ENCODE measurements at regions not wholly inside any gene's neighbourhood (a gene's known extent, or its start where the extent isn't known, plus 50 kb on each side); places are given as distances from the start of the nearest gene placed in this dataset.

GRCh38 chr5:175579742-175580432 is 78.0 kb upstream of the HRH2 start:
- H3K9ac ChIP-seq (ENCODE audit: low read depth, low read length): no peak overlapping the region
- H3K27ac ChIP-seq (ENCODE audit: low read depth, low read length): no peak overlapping the region
- H3K4me1 ChIP-seq (ENCODE audit: control insufficient read depth, insufficient read depth, low read length): peaks cover 4% of the 10 kb centered on the region; the same call in 1 of the 2 replicates
- no peaks in the 10 kb centered on the region for H3K27me3 ChIP-seq (ENCODE audit: control insufficient read depth, insufficient read depth, low read length)
- H3K36me3 ChIP-seq (ENCODE audit: control insufficient read depth, insufficient read depth, low read length): no peaks in the 10 kb centered on the region
- H3K9me3 ChIP-seq (ENCODE audit: control insufficient read depth, insufficient read depth, low read length): no peaks in the 10 kb centered on the region
- H3K4me3 ChIP-seq (ENCODE audit: low read depth, low read length): no peak overlapping the region

- Histone ChIP-seq H3K4me3 (ENCODE audit: low read depth, low read length) (no peak overlapping the region), H3K36me3 (ENCODE audit: control insufficient read depth, insufficient read depth, low read length) (no peaks in the 10 kb centered on the region), H3K4me1 (ENCODE audit: control insufficient read depth, insufficient read depth, low read length) (peaks cover 5% of the 10 kb centered on the region; the same call in 1 of the 2 replicates), H3K27ac (ENCODE audit: low read depth, low read length) (no peak overlapping the region), H3K9ac (ENCODE audit: low read depth, low read length) (no peak overlapping the region), H3K27me3 (ENCODE audit: control insufficient read depth, insufficient read depth, low read length) (no peaks in the 10 kb centered on the region), H3K9me3 (ENCODE audit: control insufficient read depth, insufficient read depth, low read length) (peaks cover 7% of the 10 kb centered on the region)
These were observed 75.2 kb upstream of the HRH2 start for GRCh38 chr5:175582697-175583096.

- Histone ChIP-seq H3K9me3 (ENCODE audit: control insufficient read depth, insufficient read depth, low read length) (peaks cover 7% of the 10 kb centered on the region), H3K27ac (ENCODE audit: low read depth, low read length) (no peak overlapping the region), H3K4me1 (ENCODE audit: control insufficient read depth, insufficient read depth, low read length) (peaks cover 11% of the 10 kb centered on the region; the same call in 1 of the 2 replicates), H3K4me3 (ENCODE audit: low read depth, low read length) (no peak overlapping the region), H3K27me3 (ENCODE audit: control insufficient read depth, insufficient read depth, low read length) (no peaks in the 10 kb centered on the region), H3K36me3 (ENCODE audit: control insufficient read depth, insufficient read depth, low read length) (no peaks in the 10 kb centered on the region), H3K9ac (ENCODE audit: low read depth, low read length) (no peak overlapping the region)
These were observed 72.3 kb upstream of the HRH2 start for GRCh38 chr5:175585567-175585966.

- no peak overlapping the region for H3K9ac ChIP-seq (ENCODE audit: low read depth, low read length)
- no peak overlapping the region for H3K4me3 ChIP-seq (ENCODE audit: low read depth, low read length)
- H3K4me1 ChIP-seq (ENCODE audit: control insufficient read depth, insufficient read depth, low read length): 0 out of 2 replicates have a peak, but pooled peaks cover 7% of the 10 kb centered on the region
- no peaks in the 10 kb centered on the region for H3K36me3 ChIP-seq (ENCODE audit: control insufficient read depth, insufficient read depth, low read length)
- no peaks in the 10 kb centered on the region for H3K27me3 ChIP-seq (ENCODE audit: control insufficient read depth, insufficient read depth, low read length)
- H3K27ac ChIP-seq (ENCODE audit: low read depth, low read length): no peak overlapping the region
- H3K9me3 ChIP-seq (ENCODE audit: control insufficient read depth, insufficient read depth, low read length): peaks cover 7% of the 10 kb centered on the region
These were observed 69.0 kb upstream of the HRH2 start for GRCh38 chr5:175588709-175589429.

GRCh38 chr5:175589714-175590113 is 68.2 kb upstream of the HRH2 start:
- Histone ChIP-seq H3K36me3 (ENCODE audit: control insufficient read depth, insufficient read depth, low read length) (no peaks in the 10 kb centered on the region), H3K4me1 (ENCODE audit: control insufficient read depth, insufficient read depth, low read length) (0 out of 2 replicates have a peak, but pooled peaks cover 7% of the 10 kb centered on the region), H3K27ac (ENCODE audit: low read depth, low read length) (no peak overlapping the region), H3K4me3 (ENCODE audit: low read depth, low read length) (no peak overlapping the region), H3K9ac (ENCODE audit: low read depth, low read length) (no peak overlapping the region), H3K9me3 (ENCODE audit: control insufficient read depth, insufficient read depth, low read length) (peaks cover 7% of the 10 kb centered on the region), H3K27me3 (ENCODE audit: control insufficient read depth, insufficient read depth, low read length) (no peaks in the 10 kb centered on the region)

- Histone ChIP-seq H3K36me3 (ENCODE audit: control insufficient read depth, insufficient read depth, low read length) (no peaks in the 10 kb centered on the region), H3K4me3 (ENCODE audit: low read depth, low read length) (no peak overlapping the region), H3K4me1 (ENCODE audit: control insufficient read depth, insufficient read depth, low read length) (0 out of 2 replicates have a peak, but pooled peaks cover 7% of the 10 kb centered on the region), H3K9me3 (ENCODE audit: control insufficient read depth, insufficient read depth, low read length) (peaks cover 7% of the 10 kb centered on the region), H3K9ac (ENCODE audit: low read depth, low read length) (no peak overlapping the region), H3K27ac (ENCODE audit: low read depth, low read length) (peak overlapping the region; percentile 27), H3K27me3 (ENCODE audit: control insufficient read depth, insufficient read depth, low read length) (no peaks in the 10 kb centered on the region)
These were observed 67.4 kb upstream of the HRH2 start for GRCh38 chr5:175590471-175590881.

- Histone ChIP-seq H3K27ac (ENCODE audit: low read depth, low read length) (no peak overlapping the region), H3K4me3 (ENCODE audit: low read depth, low read length) (no peak overlapping the region), H3K4me1 (ENCODE audit: control insufficient read depth, insufficient read depth, low read length) (0 out of 2 replicates have a peak, but pooled peaks cover 7% of the 10 kb centered on the region), H3K36me3 (ENCODE audit: control insufficient read depth, insufficient read depth, low read length) (no peaks in the 10 kb centered on the region), H3K9me3 (ENCODE audit: control insufficient read depth, insufficient read depth, low read length) (peaks cover 4% of the 10 kb centered on the region; the same call in 1 of the 2 replicates), H3K9ac (ENCODE audit: low read depth, low read length) (no peak overlapping the region), H3K27me3 (ENCODE audit: control insufficient read depth, insufficient read depth, low read length) (no peaks in the 10 kb centered on the region)
These were observed 66.6 kb upstream of the HRH2 start for GRCh38 chr5:175591293-175591692.

- no peak overlapping the region for H3K27ac ChIP-seq (ENCODE audit: low read depth, low read length)
- no peaks in the 10 kb centered on the region for H3K9me3 ChIP-seq (ENCODE audit: control insufficient read depth, insufficient read depth, low read length)
- H3K9ac ChIP-seq (ENCODE audit: low read depth, low read length): no peak overlapping the region
- peaks cover 4% of the 10 kb centered on the region for H3K4me1 ChIP-seq (ENCODE audit: control insufficient read depth, insufficient read depth, low read length)
- H3K4me3 ChIP-seq (ENCODE audit: low read depth, low read length): no peak overlapping the region
- H3K27me3 ChIP-seq (ENCODE audit: control insufficient read depth, insufficient read depth, low read length): no peaks in the 10 kb centered on the region
- no peaks in the 10 kb centered on the region for H3K36me3 ChIP-seq (ENCODE audit: control insufficient read depth, insufficient read depth, low read length)
These were observed 64.1 kb upstream of the HRH2 start for GRCh38 chr5:175593794-175594193.

GRCh38 chr5:175595905-175596304 is 62.0 kb upstream of the HRH2 start:
- Histone ChIP-seq H3K4me1 (ENCODE audit: control insufficient read depth, insufficient read depth, low read length) (peaks cover 4% of the 10 kb centered on the region), H3K9ac (ENCODE audit: low read depth, low read length) (no peak overlapping the region), H3K4me3 (ENCODE audit: low read depth, low read length) (no peak overlapping the region), H3K27ac (ENCODE audit: low read depth, low read length) (no peak overlapping the region), H3K9me3 (ENCODE audit: control insufficient read depth, insufficient read depth, low read length) (no peaks in the 10 kb centered on the region), H3K36me3 (ENCODE audit: control insufficient read depth, insufficient read depth, low read length) (no peaks in the 10 kb centered on the region), H3K27me3 (ENCODE audit: control insufficient read depth, insufficient read depth, low read length) (no peaks in the 10 kb centered on the region)

GRCh38 chr5:175596761-175597189 is 61.1 kb upstream of the HRH2 start:
- Histone ChIP-seq H3K9ac (ENCODE audit: low read depth, low read length) (no peak overlapping the region), H3K27me3 (ENCODE audit: control insufficient read depth, insufficient read depth, low read length) (no peaks in the 10 kb centered on the region), H3K27ac (ENCODE audit: low read depth, low read length) (no peak overlapping the region), H3K36me3 (ENCODE audit: control insufficient read depth, insufficient read depth, low read length) (no peaks in the 10 kb centered on the region), H3K9me3 (ENCODE audit: control insufficient read depth, insufficient read depth, low read length) (no peaks in the 10 kb centered on the region), H3K4me1 (ENCODE audit: control insufficient read depth, insufficient read depth, low read length) (peaks cover 4% of the 10 kb centered on the region), H3K4me3 (ENCODE audit: low read depth, low read length) (no peak overlapping the region)

GRCh38 chr5:175597718-175598117 is 60.2 kb upstream of the HRH2 start:
- Histone ChIP-seq H3K27ac (ENCODE audit: low read depth, low read length) (no peak overlapping the region), H3K4me3 (ENCODE audit: low read depth, low read length) (no peak overlapping the region), H3K36me3 (ENCODE audit: control insufficient read depth, insufficient read depth, low read length) (no peaks in the 10 kb centered on the region), H3K4me1 (ENCODE audit: control insufficient read depth, insufficient read depth, low read length) (peaks cover 8% of the 10 kb centered on the region), H3K9me3 (ENCODE audit: control insufficient read depth, insufficient read depth, low read length) (no peaks in the 10 kb centered on the region), H3K27me3 (ENCODE audit: control insufficient read depth, insufficient read depth, low read length) (no peaks in the 10 kb centered on the region), H3K9ac (ENCODE audit: low read depth, low read length) (no peak overlapping the region)
